HepG2 (cell line): ENCODE measurements at regions not wholly inside any gene's neighbourhood (a gene's known extent, or its start where the extent isn't known, plus 50 kb on each side); places are given as distances from the start of the nearest gene placed in this dataset.

Experiments used
- ATAC-seq: fragments of 200-7000 bp; cut with Tn5 transposase; 3 replicates; pipeline ENCODE4 v1.9.1; 2020; ENCODE audit warnings: mild to moderate bottlenecking, moderate library complexity
- BruUV-seq: library from RNA; stranded (reverse); fragments of 400-500 nt; replicated peaks from 2 replicates; lab custom pipeline; 2021; lab: Mats Ljungman, UMichigan
- CTCF ChIA-PET: fragments of 300-600 bp; formaldehyde crosslinking; extraction: SDS; loops from one replicate; lab custom pipeline; 2021; ENCODE audit warnings: low total read pairs, inconsistent platforms, low intra/inter-chr PET ratio; lab: Yijun Ruan, JAX
- POLR2A ChIA-PET: fragments of 350-600 bp; sonication (Branson Sonifier 250); formaldehyde crosslinking; loops from one replicate; lab custom pipeline; 2020; ENCODE audit warnings: antibody characterized with exemption, inconsistent platforms; lab: Yijun Ruan, JAX
- DNase-seq: peaks from one replicate; pipeline ENCODE4 v3.0.0-alpha.2; 2015; ENCODE audit warnings: low spot score
- FAIRE-seq: peaks from 3 replicates; lab custom pipeline; 2011; peaks lifted over from hg19 to GRCh38; lab: Jason Lieb, UNC
- H2AFZ ChIP-seq: one replicate; pipeline ENCODE4 v1.6.1; 2011; ENCODE audit warnings: low read length, inconsistent platforms
- H3K27ac ChIP-seq: fragments of 300-600 bp; 3 replicates; pipeline ENCODE4 v1.8.0; 2011; ENCODE audit warnings: mixed run types, mild to moderate bottlenecking, mixed read lengths, low read length, inconsistent platforms; ENCODE audit not compliant: insufficient read depth; ENCODE audit errors: extremely low read length
- H3K27me3 ChIP-seq, 2 experiments: fragments of 200-600 bp in 1 of 2; 2 replicates in 1 of 2; 3 replicates in 1 of 2; pipeline versions ENCODE4 v1.6.0 to v1.8.0; 2011; ENCODE audit warnings: low read length in 2 of 2, mild to moderate bottlenecking in 2 of 2, moderate library complexity in 2 of 2, inconsistent platforms in 1 of 2; ENCODE audit not compliant: insufficient read depth in 2 of 2, control insufficient read depth in 1 of 2
- H3K36me3 ChIP-seq, 2 experiments: fragments of 200-600 bp in 1 of 2; replicated peaks in 1 of 2; 2 replicates in 1 of 2; 3 replicates in 1 of 2; pipeline versions ENCODE4 v1.5.1 to v1.8.0; 2011; ENCODE audit warnings: low read length in 2 of 2, inconsistent platforms in 1 of 2; ENCODE audit not compliant: insufficient read depth in 2 of 2, control insufficient read depth in 1 of 2
- H3K4me1 ChIP-seq: 2 replicates; pipeline ENCODE4 v1.5.1; 2012; ENCODE audit warnings: low read length, inconsistent platforms; ENCODE audit not compliant: insufficient read depth
- H3K4me2 ChIP-seq: 2 replicates; pipeline ENCODE4 v1.6.0; 2011; ENCODE audit warnings: low read depth, low read length, inconsistent platforms
- H3K4me3 ChIP-seq, 3 experiments: fragments of 200-600 bp in 1 of 3; sonication (generic), shearing (Covaris generic) in 1 of 3; replicated peaks in 1 of 3; 2 replicates each; pipeline ENCODE4 v1.5.1; 2011 to 2016; ENCODE audit warnings: low read length in 3 of 3, inconsistent platforms in 2 of 3, low read depth in 2 of 3, mild to moderate bottlenecking in 2 of 3, control low read depth in 1 of 3, mixed read lengths in 1 of 3; ENCODE audit not compliant: insufficient read depth in 1 of 3
- H3K79me2 ChIP-seq: one replicate; pipeline ENCODE4 v1.6.1; 2011; ENCODE audit warnings: low read length, inconsistent platforms; ENCODE audit not compliant: insufficient read depth
- H3K9ac ChIP-seq: 2 replicates; pipeline ENCODE4 v1.6.0; 2011; ENCODE audit warnings: mild to moderate bottlenecking, low read depth, low read length, inconsistent platforms; ENCODE audit not compliant: insufficient read depth
- H3K9me3 ChIP-seq: 2 replicates; pipeline ENCODE4 v1.5.1; 2012; ENCODE audit warnings: mild to moderate bottlenecking, low read length
- H4K20me1 ChIP-seq: 2 replicates; pipeline ENCODE4 v1.6.0; 2011; ENCODE audit warnings: inconsistent platforms, mild to moderate bottlenecking, low read length, moderate library complexity; ENCODE audit not compliant: insufficient read depth
- GTF3A ChIP-seq: sonication (generic); formaldehyde crosslinking; conservative IDR thresholded peaks from 2 replicates; pipeline ENCODE4 v1.4.0; 2020; ENCODE audit warnings: mild to moderate bottlenecking, missing genetic modification reagents
- RAD21 ChIP-seq: fragments of 450-650 bp; formaldehyde crosslinking; IDR thresholded peaks from 2 replicates; pipeline ENCODE4 v1.5.0; 2020; ENCODE audit warnings: mild to moderate bottlenecking
- RORA ChIP-seq: sonication (generic); formaldehyde crosslinking; IDR thresholded peaks from 2 replicates; pipeline ENCODE4 v1.5.0; 2020; ENCODE audit warnings: mild to moderate bottlenecking, missing genetic modification reagents, moderate library complexity
- SETDB1 ChIP-seq: sonication (generic); formaldehyde crosslinking; IDR thresholded peaks from 2 replicates; pipeline ENCODE4 v1.5.1; 2020; ENCODE audit warnings: missing genetic modification reagents, mild to moderate bottlenecking, borderline replicate concordance
- SMC3 ChIP-seq: IDR thresholded peaks from 2 replicates; pipeline ENCODE4 v1.6.1; 2011; ENCODE audit warnings: low read length, improper control_type of control experiment
- STAG1 ChIP-seq: sonication (generic); formaldehyde crosslinking; IDR thresholded peaks from 2 replicates; pipeline ENCODE4 v1.4.0; 2020; ENCODE audit warnings: missing genetic modification reagents
- ZNF225 ChIP-seq: sonication (generic); formaldehyde crosslinking; IDR thresholded peaks from 2 replicates; pipeline ENCODE4 v1.4.0; 2020; ENCODE audit warnings: mild to moderate bottlenecking, missing genetic modification reagents
- ZNF768 ChIP-seq: sonication (generic); formaldehyde crosslinking; IDR thresholded peaks from 2 replicates; pipeline ENCODE4 v1.4.0; 2020; ENCODE audit warnings: missing genetic modification reagents
- WGBS: methylation state at CpG from one replicate; pipeline ENCODE4 v1.1.6; 2017; ENCODE audit warnings: low lambda C conversion rate; 5-methylcytosine and 5-hydroxymethylcytosine counted together
- in situ Hi-C: cut with HindIII; loops from 2 replicates; pipeline ENCODE4 v1.10.0; 2017; ENCODE audit warnings: low pct_unique_long_range_greater_than_20kb; ENCODE audit not compliant: extremely low pct_ligation_motif_present
- intact Hi-C: fragments of 100-400 bp; cut with micrococcal nuclease; formaldehyde crosslinking; loops from one replicate; pipeline ENCODE4 v1.10.0; 2022; ENCODE audit not compliant: unreplicated experiment
- TF ChIP-seq, protein P1 (sequence below): sonication (generic); formaldehyde crosslinking; IDR thresholded peaks from 2 replicates; pipeline ENCODE4 v1.5.0; 2020; ENCODE audit warnings: mild to moderate bottlenecking, missing genetic modification reagents, moderate library complexity
- TF ChIP-seq, protein P2 (sequence below): sonication (generic); formaldehyde crosslinking; IDR thresholded peaks from 2 replicates; pipeline ENCODE4 v1.5.1; 2020; ENCODE audit warnings: mild to moderate bottlenecking, missing genetic modification reagents

DNA sequence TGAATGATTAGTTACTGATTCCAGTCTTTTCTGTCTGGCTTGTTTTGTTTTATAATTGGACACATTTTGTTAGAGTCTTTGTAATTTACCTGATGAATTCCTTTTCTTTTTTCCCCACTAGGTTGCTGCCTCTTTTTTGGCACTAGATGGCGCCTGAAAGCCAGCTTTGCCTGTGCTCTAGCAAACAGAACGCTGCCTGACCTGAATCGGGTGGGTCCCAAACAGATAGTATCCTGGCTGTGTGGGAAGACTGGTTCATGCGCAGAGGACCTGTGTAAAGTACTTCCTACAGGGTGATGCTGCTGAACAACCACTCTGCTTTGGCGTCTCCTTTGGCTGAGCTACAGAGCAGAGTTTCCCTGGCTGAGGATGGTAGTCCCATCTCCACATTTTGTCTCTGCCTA is 288.2 kb downstream of the IKZF2 start:
- H3K36me3 ChIP-seq = no peaks in the 10 kb centered on the region
- DNase-seq (peak; percentile 28), FAIRE-seq (no peak), ATAC-seq (peak; percentile 75)
- ChIA-PET POLR2A (no interaction called here), CTCF (interaction anchor here (1.6 kb wide), 1 partner anchor 290 kb away, joined by 5 read pairs; no protein-coding TSS in a partner anchor)
- no peak overlapping the region for H3K4me3 ChIP-seq
- in situ Hi-C loops (no loop called here), intact Hi-C loops (loop anchor here (1.0 kb wide), 2 partner anchors 29 to 290 kb away; no protein-coding TSS in a partner anchor)
- H3K27ac ChIP-seq = no peak overlapping the region
- TF ChIP-seq SETDB1 (peak; percentile 98), STAG1 (CRISPR knock-in tag) (peak; percentile 74), GTF3A (no peak), ZNF225 (peak; percentile 100), RAD21 (peak; percentile 43), ZNF768 (CRISPR knock-in tag) (no peak), RORA (CRISPR knock-in tag) (no peak), SMC3 (peak; percentile 52; the same call in 1 of the 2 replicates)
- TF ChIP-seq, protein P1, sequence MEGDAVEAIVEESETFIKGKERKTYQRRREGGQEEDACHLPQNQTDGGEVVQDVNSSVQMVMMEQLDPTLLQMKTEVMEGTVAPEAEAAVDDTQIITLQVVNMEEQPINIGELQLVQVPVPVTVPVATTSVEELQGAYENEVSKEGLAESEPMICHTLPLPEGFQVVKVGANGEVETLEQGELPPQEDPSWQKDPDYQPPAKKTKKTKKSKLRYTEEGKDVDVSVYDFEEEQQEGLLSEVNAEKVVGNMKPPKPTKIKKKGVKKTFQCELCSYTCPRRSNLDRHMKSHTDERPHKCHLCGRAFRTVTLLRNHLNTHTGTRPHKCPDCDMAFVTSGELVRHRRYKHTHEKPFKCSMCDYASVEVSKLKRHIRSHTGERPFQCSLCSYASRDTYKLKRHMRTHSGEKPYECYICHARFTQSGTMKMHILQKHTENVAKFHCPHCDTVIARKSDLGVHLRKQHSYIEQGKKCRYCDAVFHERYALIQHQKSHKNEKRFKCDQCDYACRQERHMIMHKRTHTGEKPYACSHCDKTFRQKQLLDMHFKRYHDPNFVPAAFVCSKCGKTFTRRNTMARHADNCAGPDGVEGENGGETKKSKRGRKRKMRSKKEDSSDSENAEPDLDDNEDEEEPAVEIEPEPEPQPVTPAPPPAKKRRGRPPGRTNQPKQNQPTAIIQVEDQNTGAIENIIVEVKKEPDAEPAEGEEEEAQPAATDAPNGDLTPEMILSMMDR (CRISPR knock-in tag) = peak; percentile 64
- TF ChIP-seq, protein P2, sequence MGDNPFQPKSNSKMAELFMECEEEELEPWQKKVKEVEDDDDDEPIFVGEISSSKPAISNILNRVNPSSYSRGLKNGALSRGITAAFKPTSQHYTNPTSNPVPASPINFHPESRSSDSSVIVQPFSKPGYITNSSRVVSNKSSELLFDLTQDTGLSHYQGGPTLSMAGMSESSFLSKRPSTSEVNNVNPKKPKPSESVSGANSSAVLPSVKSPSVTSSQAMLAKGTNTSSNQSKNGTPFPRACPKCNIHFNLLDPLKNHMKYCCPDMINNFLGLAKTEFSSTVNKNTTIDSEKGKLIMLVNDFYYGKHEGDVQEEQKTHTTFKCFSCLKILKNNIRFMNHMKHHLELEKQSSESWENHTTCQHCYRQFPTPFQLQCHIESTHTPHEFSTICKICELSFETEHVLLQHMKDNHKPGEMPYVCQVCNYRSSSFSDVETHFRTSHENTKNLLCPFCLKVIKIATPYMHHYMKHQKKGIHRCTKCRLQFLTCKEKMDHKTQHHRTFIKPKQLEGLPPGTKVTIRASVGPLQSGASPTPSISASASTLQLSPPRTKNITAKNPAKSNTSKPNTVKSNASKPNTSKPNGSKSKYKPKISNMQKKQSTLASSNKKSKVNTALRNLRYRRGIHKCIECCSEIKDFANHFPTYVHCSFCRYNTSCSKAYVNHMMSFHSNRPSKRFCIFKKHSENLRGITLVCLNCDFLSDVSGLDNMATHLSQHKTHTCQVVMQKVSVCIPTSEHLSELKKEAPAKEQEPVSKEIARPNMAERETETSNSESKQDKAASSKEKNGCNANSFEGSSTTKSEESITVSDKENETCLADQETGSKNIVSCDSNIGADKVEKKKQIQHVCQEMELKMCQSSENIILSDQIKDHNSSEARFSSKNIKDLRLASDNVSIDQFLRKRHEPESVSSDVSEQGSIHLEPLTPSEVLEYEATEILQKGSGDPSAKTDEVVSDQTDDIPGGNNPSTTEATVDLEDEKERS = peak; percentile 29; the same call in 1 of the 2 replicates
- BruUV-seq = no TSS peak
- H3K79me2 ChIP-seq = no peaks in the 10 kb centered on the region
- H2AFZ ChIP-seq = no peak overlapping the region
- H4K20me1 ChIP-seq = no peaks in the 10 kb centered on the region
- peaks cover 66% of the 10 kb centered on the region for H3K9me3 ChIP-seq
- no peak overlapping the region for H3K4me2 ChIP-seq
- WGBS = 20% methylated on average over 5 of the region's 5 CpGs
- no peaks in the 10 kb centered on the region for H3K27me3 ChIP-seq
- no peak overlapping the region for H3K9ac ChIP-seq
- H3K4me1 ChIP-seq = no peaks in the 10 kb centered on the region
